GM19025 (cell line): ENCODE measurements at regions not wholly inside any gene's neighbourhood (a gene's known extent, or its start where the extent isn't known, plus 50 kb on each side); places are given as distances from the start of the nearest gene placed in this dataset.
"Not testable (repeated sequence)": the region's sequence is repeated elsewhere in the genome, so short reads cannot be mapped to it uniquely, and the experiment has no call there.

Experiments used
- ATAC-seq: cut with Tn5 transposase; IDR thresholded peaks from one replicate; pipeline ENCODE4 v1.9.1; 2021; ENCODE audit warnings: mild to moderate bottlenecking, low read depth, moderate library complexity; ENCODE audit not compliant: unreplicated experiment

- no peak for ATAC-seq
Observed at GRCh38 chr4:42205541-42205940, 53.1 kb upstream of the BEND4 start.

- no peak for ATAC-seq
Observed at GRCh38 chr4:42216664-42217063, 64.2 kb upstream of the BEND4 start.

- no peak for ATAC-seq
Observed at GRCh38 chr4:42225286-42225685, 72.8 kb upstream of the BEND4 start.

GRCh38 chr4:42234817-42235216 is 82.4 kb upstream of the BEND4 start:
- no peak for ATAC-seq

- no peak for ATAC-seq
Observed at GRCh38 chr4:42235304-42236021, 83.0 kb upstream of the BEND4 start.

GRCh38 chr4:42237010-42237409 is 84.6 kb upstream of the BEND4 start:
- ATAC-seq: no peak

DNA sequence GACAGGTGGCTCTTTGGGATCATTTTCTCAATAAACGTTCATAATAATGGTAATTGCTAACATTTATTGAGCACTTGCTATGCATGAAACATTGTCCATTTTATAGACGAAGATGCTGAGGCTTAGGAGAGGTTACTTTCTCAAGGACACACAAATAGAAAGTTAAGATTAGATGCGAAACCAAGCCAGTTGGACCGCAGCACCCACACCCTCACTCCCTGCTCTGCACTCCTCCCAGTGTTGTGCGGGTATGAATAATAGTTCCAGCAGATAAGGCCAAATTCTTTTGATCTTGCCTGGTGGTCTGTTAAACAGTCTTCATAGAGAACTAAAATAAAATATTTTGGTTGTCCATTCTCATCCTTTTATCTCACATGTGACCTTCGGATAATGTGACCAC is 85.0 kb upstream of the BEND4 start:
- no peak for ATAC-seq

DNA sequence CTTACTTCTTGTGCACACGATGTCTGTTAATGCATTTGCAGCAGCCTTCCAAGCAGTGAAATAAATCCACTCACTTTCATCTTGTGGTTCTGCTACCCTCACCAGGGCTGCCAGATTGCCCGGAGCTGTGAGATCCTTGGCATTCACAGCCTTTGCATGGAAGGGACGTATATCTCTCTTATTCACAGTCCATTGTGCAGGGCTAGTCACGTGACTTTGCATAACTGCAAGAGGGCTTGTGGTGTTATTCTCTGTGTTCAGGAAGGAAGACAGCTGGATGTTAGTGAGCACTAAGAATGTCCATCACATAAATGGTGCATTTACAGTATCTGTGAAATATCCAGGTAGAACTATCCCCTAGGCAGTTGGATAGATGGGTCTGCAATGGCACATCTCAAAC is 96.5 kb upstream of the BEND4 start:
- no peak for ATAC-seq

- ATAC-seq: no peak
Observed at GRCh38 chr4:42252315-42252714, 99.9 kb upstream of the BEND4 start.

- not testable (repeated sequence) for ATAC-seq
Observed at GRCh38 chr4:42257645-42258044, 105.2 kb upstream of the BEND4 start.

DNA sequence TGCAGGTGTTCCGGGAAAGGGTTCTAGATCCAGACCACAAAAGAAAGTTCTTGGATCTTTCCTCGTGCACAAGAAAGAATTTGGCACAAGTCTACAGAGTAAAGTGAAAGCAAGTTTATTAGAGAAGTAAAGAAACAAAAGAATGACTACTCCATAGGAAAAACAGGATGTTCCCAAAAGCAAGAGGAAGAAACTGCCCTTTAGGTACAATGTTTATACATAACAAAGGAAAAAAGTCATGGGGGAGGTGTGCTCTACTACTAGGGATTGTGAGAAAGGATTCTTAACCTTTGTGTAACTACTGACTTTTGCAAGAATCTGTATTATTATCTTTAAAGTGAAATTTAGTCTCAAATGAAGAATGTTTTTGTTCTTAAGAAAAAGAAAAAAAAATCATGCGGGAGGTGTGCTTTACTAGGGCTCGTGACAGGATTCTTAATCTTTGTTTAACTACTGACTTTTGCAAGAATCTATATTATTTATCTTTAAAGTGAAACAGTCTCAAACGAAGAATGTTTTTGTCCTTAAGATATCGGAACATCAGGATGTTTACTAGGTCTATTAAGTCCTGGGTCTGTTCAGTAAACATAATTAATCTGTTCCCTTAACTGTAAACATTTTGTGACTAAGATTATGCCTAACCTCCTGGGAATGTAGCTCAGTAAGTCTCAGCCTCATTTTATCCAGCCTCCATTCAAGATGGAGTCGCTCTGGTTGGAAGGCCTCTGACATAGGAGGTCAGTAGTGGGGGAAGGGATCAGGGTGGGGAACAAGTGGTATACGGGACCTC is 110.4 kb upstream of the BEND4 start:
- no peak for ATAC-seq

GRCh38 chr4:42265782-42266602 is 113.5 kb upstream of the BEND4 start:
- no peak for ATAC-seq

DNA sequence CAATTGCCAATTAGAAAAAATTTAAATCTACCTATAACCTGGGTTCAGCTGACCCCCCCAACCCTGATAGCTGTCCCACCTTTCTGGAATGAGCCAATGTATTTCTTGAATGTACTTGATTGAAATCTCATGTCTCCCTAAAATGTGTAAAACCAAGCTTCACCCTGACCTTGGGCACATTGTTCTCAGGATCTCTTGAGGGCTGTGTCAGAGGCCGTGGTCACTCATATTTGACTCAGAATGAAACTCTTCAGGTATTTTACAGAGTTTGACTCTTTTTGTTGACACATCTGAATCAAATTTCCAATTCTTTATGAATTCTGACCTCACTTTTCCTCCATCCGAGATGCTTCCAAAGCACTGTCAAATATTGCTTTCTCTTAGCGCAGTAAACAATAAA is 115.3 kb upstream of the BEND4 start:
- no peak for ATAC-seq

GRCh38 chr4:42268824-42269223 is 116.4 kb upstream of the BEND4 start:
- peak; percentile 53 for ATAC-seq

GRCh38 chr4:42271096-42271495 is 118.6 kb upstream of the BEND4 start:
- no peak for ATAC-seq

DNA sequence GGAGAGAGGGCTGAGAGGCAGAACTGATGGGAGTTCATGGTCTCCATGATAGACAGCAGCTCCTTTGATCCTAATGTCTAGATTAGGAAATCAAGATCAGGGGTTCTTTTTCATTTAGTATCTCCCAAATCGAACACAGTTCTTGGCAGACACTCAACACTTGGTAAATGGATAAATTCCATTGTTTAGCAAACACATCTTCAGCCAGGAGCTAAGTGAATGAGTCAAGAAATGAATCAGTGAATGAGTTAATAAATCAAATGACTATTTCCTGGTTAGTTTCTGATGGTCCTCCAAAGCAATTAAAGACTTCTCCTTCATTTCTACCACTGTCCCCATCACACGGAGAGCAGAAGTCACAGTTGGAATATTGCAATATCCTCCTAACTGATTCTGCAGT is 120.0 kb upstream of the SHISA3 start:
- no peak for ATAC-seq

- ATAC-seq: no peak
Observed at GRCh38 chr4:42278709-42279324, 118.5 kb upstream of the SHISA3 start.

GRCh38 chr4:42280327-42281095 is 116.8 kb upstream of the SHISA3 start:
- no peak for ATAC-seq

- ATAC-seq: peak; percentile 67
Observed at GRCh38 chr4:42281324-42282020, 115.8 kb upstream of the SHISA3 start.
